ENCODE measurements at regions not wholly inside any gene's neighbourhood (a gene's known extent, or its start where the extent isn't known, plus 50 kb on each side); places are given as distances from the start of the nearest gene placed in this dataset.
A peak's percentile ranks its signal among the peaks of the same experiment; 100 is the strongest.

GRCh38 chr2:35168351-35168750 lies 1187.2 kb upstream of the CRIM1 start:
- TF ChIP-seq, protein P1, sequence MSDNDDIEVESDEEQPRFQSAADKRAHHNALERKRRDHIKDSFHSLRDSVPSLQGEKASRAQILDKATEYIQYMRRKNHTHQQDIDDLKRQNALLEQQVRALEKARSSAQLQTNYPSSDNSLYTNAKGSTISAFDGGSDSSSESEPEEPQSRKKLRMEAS (IDR thresholded peaks at IDR 0.05; ENCODE audit: low read depth, low read length), result no peak
- DNase-seq (ENCODE audit: low read depth), result peak; percentile 8
- H3K4me3 ChIP-seq (ENCODE audit: low read depth, low read length), result no peak overlapping the region

- no peak overlapping the region for H3K4me3 ChIP-seq (ENCODE audit: low read depth, low read length)
- TF ChIP-seq, protein P1 (IDR thresholded peaks at IDR 0.05; ENCODE audit: low read depth, low read length), result no peak
- TF ChIP-seq POLR2A (IDR thresholded peaks at IDR 0.05; ENCODE audit: extremely low read depth, insufficient read length) (no peak), CTCF (IDR thresholded peaks at IDR 0.05; ENCODE audit: low read depth, low read length) (no peak), MYC (IDR thresholded peaks at IDR 0.05; ENCODE audit: low read depth, low read length) (no peak)
- DNase-seq (ENCODE audit: low read depth), result no peak
These were observed 1191.6 kb upstream of the CRIM1 start for GRCh38 chr2:35163948-35164347.

DNA sequence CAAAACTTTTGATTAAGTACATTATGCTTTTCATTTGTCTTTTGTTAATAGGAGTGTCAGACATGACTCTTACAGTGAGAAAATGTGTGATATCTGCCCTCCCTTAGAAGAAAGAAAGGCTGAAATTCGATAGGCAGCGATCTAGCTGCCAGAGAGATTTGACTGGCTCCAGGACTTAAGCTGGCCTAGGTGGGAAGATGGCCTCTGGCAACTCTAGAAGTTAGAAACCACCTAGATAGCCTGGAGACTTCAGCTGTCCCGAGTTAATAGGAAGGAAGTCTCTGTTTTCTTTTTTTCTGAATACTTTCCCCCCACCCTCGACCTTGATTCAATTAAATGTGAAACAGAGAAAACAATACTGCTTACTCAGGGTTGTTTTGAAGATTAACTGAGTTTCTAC lies 1194.7 kb upstream of the CRIM1 start:
- no peak for TF ChIP-seq POLR2A (IDR thresholded peaks at IDR 0.05; ENCODE audit: extremely low read depth, insufficient read length)
- TF ChIP-seq, protein P1 (IDR thresholded peaks at IDR 0.05; ENCODE audit: low read depth, low read length), result no peak
- TF ChIP-seq MYC (IDR thresholded peaks at IDR 0.05; ENCODE audit: low read depth, low read length), result no peak
- TF ChIP-seq CTCF (IDR thresholded peaks at IDR 0.05; ENCODE audit: low read depth, low read length), result no peak
- no peak for DNase-seq (ENCODE audit: low read depth)

DNA sequence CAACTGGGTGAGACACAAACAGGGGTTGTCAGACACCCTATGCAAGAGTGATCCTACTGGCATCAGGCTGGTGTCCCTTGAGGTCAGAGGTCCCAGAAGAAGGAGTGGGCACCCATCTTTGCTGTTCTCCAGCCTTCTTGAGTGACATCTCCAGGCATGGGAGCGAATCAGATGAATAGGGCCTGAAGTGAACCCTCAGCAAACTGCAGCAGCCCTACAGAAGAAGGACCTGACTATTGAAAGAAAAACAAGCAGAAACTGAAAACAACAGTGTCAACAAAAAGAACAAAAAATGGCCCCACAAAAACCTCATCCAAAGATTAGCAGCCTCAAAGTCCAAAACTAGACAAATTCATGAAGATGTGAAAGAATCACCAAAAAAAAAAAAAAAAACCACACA lies 1229.7 kb upstream of the CRIM1 start:
- DNase-seq (ENCODE audit: low read depth), result no peak
- no peak overlapping the region for H3K4me3 ChIP-seq (ENCODE audit: low read depth, low read length)
- TF ChIP-seq CTCF (IDR thresholded peaks at IDR 0.05; ENCODE audit: low read depth, low read length) (no peak), MYC (IDR thresholded peaks at IDR 0.05; ENCODE audit: low read depth, low read length) (no peak), POLR2A (IDR thresholded peaks at IDR 0.05; ENCODE audit: extremely low read depth, insufficient read length) (no peak)
- TF ChIP-seq, protein P1 (IDR thresholded peaks at IDR 0.05; ENCODE audit: low read depth, low read length), result no peak

More for the DNA sequence above, 1194.7 kb upstream of the CRIM1 start:
- H3K4me3 ChIP-seq (ENCODE audit: low read depth, low read length), result no peak overlapping the region

- TF ChIP-seq CTCF (IDR thresholded peaks at IDR 0.05; ENCODE audit: low read depth, low read length), result no peak
- no peak for TF ChIP-seq POLR2A (IDR thresholded peaks at IDR 0.05; ENCODE audit: extremely low read depth, insufficient read length)
- no peak for TF ChIP-seq MYC (IDR thresholded peaks at IDR 0.05; ENCODE audit: low read depth, low read length)
- TF ChIP-seq, protein P1 (IDR thresholded peaks at IDR 0.05; ENCODE audit: low read depth, low read length), result no peak
- no peak overlapping the region for H3K4me3 ChIP-seq (ENCODE audit: low read depth, low read length)
- no peak for DNase-seq (ENCODE audit: low read depth)
These were observed 1230.3 kb upstream of the CRIM1 start for GRCh38 chr2:35125278-35125677.

GRCh38 chr2:35116151-35116550 lies 1239.4 kb upstream of the CRIM1 start:
- no peak overlapping the region for H3K4me3 ChIP-seq (ENCODE audit: low read depth, low read length)
- TF ChIP-seq, protein P1 (IDR thresholded peaks at IDR 0.05; ENCODE audit: low read depth, low read length), result no peak
- no peak for TF ChIP-seq POLR2A (IDR thresholded peaks at IDR 0.05; ENCODE audit: extremely low read depth, insufficient read length)
- no peak for TF ChIP-seq CTCF (IDR thresholded peaks at IDR 0.05; ENCODE audit: low read depth, low read length)
- TF ChIP-seq MYC (IDR thresholded peaks at IDR 0.05; ENCODE audit: low read depth, low read length), result no peak
- DNase-seq (ENCODE audit: low read depth), result no peak
